ENCODE measurements at regions not wholly inside any gene's neighbourhood (a gene's known extent, or its start where the extent isn't known, plus 50 kb on each side); places are given as distances from the start of the nearest gene placed in this dataset.

DNA sequence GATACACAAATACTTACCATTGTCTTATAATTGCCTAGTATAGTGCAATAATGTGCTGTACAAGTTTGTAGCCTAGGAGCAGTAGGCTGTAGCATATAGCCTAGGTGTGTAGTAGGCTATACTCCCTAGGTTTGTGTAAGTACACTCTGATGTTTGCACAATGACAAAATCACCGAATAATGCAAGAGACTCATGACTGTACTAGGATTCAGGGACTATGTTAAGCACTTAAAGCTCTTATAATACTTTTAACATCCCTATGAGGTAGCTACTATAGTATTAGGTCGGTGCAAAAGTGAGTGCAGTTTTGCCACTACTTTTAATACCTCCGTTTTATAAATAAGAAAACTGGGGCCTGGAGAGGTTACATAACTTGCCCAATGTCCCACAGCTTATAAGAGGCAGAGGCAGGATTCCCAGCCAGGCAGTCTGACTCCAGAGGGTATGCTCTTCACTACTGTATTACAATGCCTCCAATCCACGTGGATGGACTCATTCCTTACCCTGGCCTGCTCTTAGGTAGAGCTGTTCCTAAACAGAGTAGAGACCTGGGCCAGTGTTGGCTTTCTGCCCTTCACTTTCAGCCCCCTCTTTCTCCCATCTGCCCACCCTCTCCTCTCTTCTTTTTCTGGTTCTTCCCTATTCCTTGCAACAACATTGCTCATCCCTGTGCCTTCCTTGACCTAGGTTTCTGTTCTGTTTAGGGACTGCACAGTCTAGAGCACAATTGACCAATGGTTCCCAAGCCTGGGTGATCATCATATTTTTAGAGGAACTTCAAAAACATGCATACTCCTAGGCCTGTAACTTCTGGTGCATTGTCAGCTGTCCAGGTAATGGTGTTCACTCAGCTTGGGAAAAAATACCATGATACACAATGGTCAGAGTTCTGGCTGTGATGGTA lies 114.0 kb downstream of the CARTPT start:
- TF ChIP-seq, protein P1, sequence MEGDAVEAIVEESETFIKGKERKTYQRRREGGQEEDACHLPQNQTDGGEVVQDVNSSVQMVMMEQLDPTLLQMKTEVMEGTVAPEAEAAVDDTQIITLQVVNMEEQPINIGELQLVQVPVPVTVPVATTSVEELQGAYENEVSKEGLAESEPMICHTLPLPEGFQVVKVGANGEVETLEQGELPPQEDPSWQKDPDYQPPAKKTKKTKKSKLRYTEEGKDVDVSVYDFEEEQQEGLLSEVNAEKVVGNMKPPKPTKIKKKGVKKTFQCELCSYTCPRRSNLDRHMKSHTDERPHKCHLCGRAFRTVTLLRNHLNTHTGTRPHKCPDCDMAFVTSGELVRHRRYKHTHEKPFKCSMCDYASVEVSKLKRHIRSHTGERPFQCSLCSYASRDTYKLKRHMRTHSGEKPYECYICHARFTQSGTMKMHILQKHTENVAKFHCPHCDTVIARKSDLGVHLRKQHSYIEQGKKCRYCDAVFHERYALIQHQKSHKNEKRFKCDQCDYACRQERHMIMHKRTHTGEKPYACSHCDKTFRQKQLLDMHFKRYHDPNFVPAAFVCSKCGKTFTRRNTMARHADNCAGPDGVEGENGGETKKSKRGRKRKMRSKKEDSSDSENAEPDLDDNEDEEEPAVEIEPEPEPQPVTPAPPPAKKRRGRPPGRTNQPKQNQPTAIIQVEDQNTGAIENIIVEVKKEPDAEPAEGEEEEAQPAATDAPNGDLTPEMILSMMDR (IDR thresholded peaks at IDR 0.05), result no peak
- TF ChIP-seq MAZ (IDR thresholded peaks at IDR 0.05; ENCODE audit: borderline replicate concordance, low read depth, low read length), result no peak
- TF ChIP-seq JUN (IDR thresholded peaks at IDR 0.05), result no peak
- TF ChIP-seq, protein P2, sequence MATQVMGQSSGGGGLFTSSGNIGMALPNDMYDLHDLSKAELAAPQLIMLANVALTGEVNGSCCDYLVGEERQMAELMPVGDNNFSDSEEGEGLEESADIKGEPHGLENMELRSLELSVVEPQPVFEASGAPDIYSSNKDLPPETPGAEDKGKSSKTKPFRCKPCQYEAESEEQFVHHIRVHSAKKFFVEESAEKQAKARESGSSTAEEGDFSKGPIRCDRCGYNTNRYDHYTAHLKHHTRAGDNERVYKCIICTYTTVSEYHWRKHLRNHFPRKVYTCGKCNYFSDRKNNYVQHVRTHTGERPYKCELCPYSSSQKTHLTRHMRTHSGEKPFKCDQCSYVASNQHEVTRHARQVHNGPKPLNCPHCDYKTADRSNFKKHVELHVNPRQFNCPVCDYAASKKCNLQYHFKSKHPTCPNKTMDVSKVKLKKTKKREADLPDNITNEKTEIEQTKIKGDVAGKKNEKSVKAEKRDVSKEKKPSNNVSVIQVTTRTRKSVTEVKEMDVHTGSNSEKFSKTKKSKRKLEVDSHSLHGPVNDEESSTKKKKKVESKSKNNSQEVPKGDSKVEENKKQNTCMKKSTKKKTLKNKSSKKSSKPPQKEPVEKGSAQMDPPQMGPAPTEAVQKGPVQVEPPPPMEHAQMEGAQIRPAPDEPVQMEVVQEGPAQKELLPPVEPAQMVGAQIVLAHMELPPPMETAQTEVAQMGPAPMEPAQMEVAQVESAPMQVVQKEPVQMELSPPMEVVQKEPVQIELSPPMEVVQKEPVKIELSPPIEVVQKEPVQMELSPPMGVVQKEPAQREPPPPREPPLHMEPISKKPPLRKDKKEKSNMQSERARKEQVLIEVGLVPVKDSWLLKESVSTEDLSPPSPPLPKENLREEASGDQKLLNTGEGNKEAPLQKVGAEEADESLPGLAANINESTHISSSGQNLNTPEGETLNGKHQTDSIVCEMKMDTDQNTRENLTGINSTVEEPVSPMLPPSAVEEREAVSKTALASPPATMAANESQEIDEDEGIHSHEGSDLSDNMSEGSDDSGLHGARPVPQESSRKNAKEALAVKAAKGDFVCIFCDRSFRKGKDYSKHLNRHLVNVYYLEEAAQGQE (IDR thresholded peaks at IDR 0.05), result no peak
- TF ChIP-seq POLR2A (IDR thresholded peaks at IDR 0.05; ENCODE audit: low read length), result no peak
- TF ChIP-seq CHD2 (IDR thresholded peaks at IDR 0.05; ENCODE audit: low read length, partially characterized antibody), result no peak
- TF ChIP-seq SMC3 (IDR thresholded peaks at IDR 0.05), result no peak
- TF ChIP-seq EP300 (IDR thresholded peaks at IDR 0.05), result no peak
- TF ChIP-seq CBX2 (IDR thresholded peaks at IDR 0.05; ENCODE audit: borderline replicate concordance, low read depth), result no peak
- no peak; a peak in 1 of 4 replicates for TF ChIP-seq CEBPB (IDR thresholded peaks at IDR 0.05)
- TF ChIP-seq RAD21 (conservative IDR thresholded peaks at IDR 0.05 in 1 of 2, IDR thresholded peaks at IDR 0.05 in 1 of 2), result no peak
- TF ChIP-seq, protein P3, sequence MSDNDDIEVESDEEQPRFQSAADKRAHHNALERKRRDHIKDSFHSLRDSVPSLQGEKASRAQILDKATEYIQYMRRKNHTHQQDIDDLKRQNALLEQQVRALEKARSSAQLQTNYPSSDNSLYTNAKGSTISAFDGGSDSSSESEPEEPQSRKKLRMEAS (IDR thresholded peaks at IDR 0.05), result no peak
- no peak for TF ChIP-seq FOSL2 (IDR thresholded peaks at IDR 0.05)
- TF ChIP-seq FOSL2 (CRISPR knock-in tag; IDR thresholded peaks at IDR 0.05), result peak; percentile 18; the same call in 1 of the 2 replicates
- TF ChIP-seq, protein P4, sequence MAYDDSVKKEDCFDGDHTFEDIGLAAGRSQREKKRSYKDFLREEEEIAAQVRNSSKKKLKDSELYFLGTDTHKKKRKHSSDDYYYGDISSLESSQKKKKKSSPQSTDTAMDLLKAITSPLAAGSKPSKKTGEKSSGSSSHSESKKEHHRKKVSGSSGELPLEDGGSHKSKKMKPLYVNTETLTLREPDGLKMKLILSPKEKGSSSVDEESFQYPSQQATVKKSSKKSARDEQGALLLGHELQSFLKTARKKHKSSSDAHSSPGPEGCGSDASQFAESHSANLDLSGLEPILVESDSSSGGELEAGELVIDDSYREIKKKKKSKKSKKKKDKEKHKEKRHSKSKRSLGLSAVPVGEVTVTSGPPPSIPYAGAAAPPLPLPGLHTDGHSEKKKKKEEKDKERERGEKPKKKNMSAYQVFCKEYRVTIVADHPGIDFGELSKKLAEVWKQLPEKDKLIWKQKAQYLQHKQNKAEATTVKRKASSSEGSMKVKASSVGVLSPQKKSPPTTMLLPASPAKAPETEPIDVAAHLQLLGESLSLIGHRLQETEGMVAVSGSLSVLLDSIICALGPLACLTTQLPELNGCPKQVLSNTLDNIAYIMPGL (CRISPR knock-in tag; IDR thresholded peaks at IDR 0.05; ENCODE audit: borderline replicate concordance), result no peak

Data from A549 (cell line).